Hepatocyte (in vitro differentiated cells): ENCODE measurements at regions not wholly inside any gene's neighbourhood (a gene's known extent, or its start where the extent isn't known, plus 50 kb on each side); places are given as distances from the start of the nearest gene placed in this dataset.

Experiments
- DNase-seq: peaks from one replicate; pipeline ENCODE4 v3.0.0-alpha.2; 2016; ENCODE audit warnings: low spot score
- H2AFZ ChIP-seq: fragments of 200-600 bp; sonication (generic); 2 replicates; pipeline ENCODE4 v1.6.0; 2016; ENCODE audit warnings: antibody characterized with exemption, mild to moderate bottlenecking
- H3K27ac ChIP-seq: fragments of 200-600 bp; sonication (generic); 2 replicates; pipeline ENCODE4 v1.5.1; 2016; ENCODE audit warnings: mild to moderate bottlenecking
- H3K27me3 ChIP-seq: fragments of 200-600 bp; sonication (generic); 2 replicates; pipeline ENCODE4 v1.6.1; 2016
- H3K36me3 ChIP-seq: fragments of 200-600 bp; sonication (generic); replicated peaks from 2 replicates; pipeline ENCODE4 v1.5.1; 2016; ENCODE audit warnings: low read depth; ENCODE audit not compliant: insufficient read depth
- H3K4me1 ChIP-seq: fragments of 200-600 bp; sonication (generic); 2 replicates; pipeline ENCODE4 v1.5.1; 2016; ENCODE audit warnings: mild to moderate bottlenecking, moderate library complexity; ENCODE audit not compliant: insufficient read depth
- H3K4me2 ChIP-seq: fragments of 200-600 bp; sonication (generic); 2 replicates; pipeline ENCODE4 v1.6.0; 2016
- H3K4me3 ChIP-seq: fragments of 200-600 bp; sonication (generic); 2 replicates; pipeline ENCODE4 v1.5.1; 2016; ENCODE audit warnings: mild to moderate bottlenecking
- H3K79me2 ChIP-seq: fragments of 200-600 bp; sonication (generic); 2 replicates; pipeline ENCODE4 v1.6.0; 2017; ENCODE audit warnings: mild to moderate bottlenecking
- H3K9me2 ChIP-seq: fragments of 200-600 bp; sonication (generic); replicated peaks from 2 replicates; pipeline ENCODE4 v1.6.0; 2017; ENCODE audit warnings: mild to moderate bottlenecking; ENCODE audit not compliant: insufficient read depth
- H3K9me3 ChIP-seq: fragments of 200-600 bp; sonication (generic); 2 replicates; pipeline ENCODE4 v1.5.1; 2016; ENCODE audit warnings: low read depth, mild to moderate bottlenecking
- H4K20me1 ChIP-seq: fragments of 200-600 bp; sonication (generic); 2 replicates; pipeline ENCODE4 v1.6.0; 2016; ENCODE audit warnings: mild to moderate bottlenecking; ENCODE audit not compliant: insufficient read depth, poor library complexity, severe bottlenecking
- EZH2 ChIP-seq: fragments of 200-600 bp; sonication (generic); IDR thresholded peaks from 2 replicates; pipeline ENCODE4 v1.6.1; 2016; ENCODE audit warnings: antibody characterized with exemption, mild to moderate bottlenecking, borderline replicate concordance
- EZH2phosphoT487 ChIP-seq: fragments of 200-600 bp; sonication (generic); IDR thresholded peaks from one replicate; pipeline ENCODE4 v1.6.1; 2018; ENCODE audit warnings: antibody characterized with exemption, mild to moderate bottlenecking, low read depth, moderate library complexity; ENCODE audit not compliant: unreplicated experiment, severe bottlenecking
- WGBS: methylation state at CpG from one replicate; pipeline ENCODE4 v1.1.6; 2016; ENCODE audit warnings: low lambda C conversion rate; ENCODE audit errors: missing lambda C conversion rate; 5-methylcytosine and 5-hydroxymethylcytosine counted together
- TF ChIP-seq, protein P1 (sequence below): fragments of 200-600 bp; sonication (generic); IDR thresholded peaks from 2 replicates; pipeline ENCODE4 v1.5.1; 2016; ENCODE audit warnings: antibody characterized with exemption, mild to moderate bottlenecking; ENCODE audit not compliant: poor library complexity

DNA sequence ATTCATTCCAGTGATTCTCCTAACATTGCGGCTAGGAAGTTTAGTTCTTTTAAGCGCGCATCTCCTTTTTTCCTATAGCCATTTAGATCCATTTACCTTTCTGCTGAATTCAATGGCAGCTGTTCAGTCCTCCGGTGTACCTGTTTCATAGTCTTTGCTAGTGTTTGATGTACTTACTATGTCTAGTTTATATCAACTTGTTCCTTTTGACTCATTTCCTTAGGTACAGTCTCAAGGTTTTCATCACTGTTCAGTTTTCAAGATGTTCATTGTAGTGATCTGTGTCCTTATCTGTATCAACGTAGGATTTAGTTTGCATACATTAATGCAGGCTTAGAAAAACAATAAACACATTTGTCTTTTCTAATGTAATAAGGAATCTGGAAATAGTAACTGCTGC is 59.0 kb upstream of the MBNL1 start:
- H3K4me1 ChIP-seq: no peaks in the 10 kb centered on the region
- no peaks in the 10 kb centered on the region for H3K79me2 ChIP-seq
- 77% methylated on average over 5 of the region's 5 CpGs for WGBS
- no peak overlapping the region for H2AFZ ChIP-seq
- H3K9me3 ChIP-seq: no peaks in the 10 kb centered on the region
- no peaks in the 10 kb centered on the region for H4K20me1 ChIP-seq
- no peaks in the 10 kb centered on the region for H3K27me3 ChIP-seq
- H3K4me2 ChIP-seq: no peak overlapping the region
- H3K36me3 ChIP-seq: no peaks in the 10 kb centered on the region
- H3K9me2 ChIP-seq: no peaks in the 10 kb centered on the region
- H3K4me3 ChIP-seq: no peak overlapping the region
- DNase-seq: no peak
- TF ChIP-seq EZH2 (no peak), EZH2phosphoT487 (no peak)
- TF ChIP-seq, protein P1, sequence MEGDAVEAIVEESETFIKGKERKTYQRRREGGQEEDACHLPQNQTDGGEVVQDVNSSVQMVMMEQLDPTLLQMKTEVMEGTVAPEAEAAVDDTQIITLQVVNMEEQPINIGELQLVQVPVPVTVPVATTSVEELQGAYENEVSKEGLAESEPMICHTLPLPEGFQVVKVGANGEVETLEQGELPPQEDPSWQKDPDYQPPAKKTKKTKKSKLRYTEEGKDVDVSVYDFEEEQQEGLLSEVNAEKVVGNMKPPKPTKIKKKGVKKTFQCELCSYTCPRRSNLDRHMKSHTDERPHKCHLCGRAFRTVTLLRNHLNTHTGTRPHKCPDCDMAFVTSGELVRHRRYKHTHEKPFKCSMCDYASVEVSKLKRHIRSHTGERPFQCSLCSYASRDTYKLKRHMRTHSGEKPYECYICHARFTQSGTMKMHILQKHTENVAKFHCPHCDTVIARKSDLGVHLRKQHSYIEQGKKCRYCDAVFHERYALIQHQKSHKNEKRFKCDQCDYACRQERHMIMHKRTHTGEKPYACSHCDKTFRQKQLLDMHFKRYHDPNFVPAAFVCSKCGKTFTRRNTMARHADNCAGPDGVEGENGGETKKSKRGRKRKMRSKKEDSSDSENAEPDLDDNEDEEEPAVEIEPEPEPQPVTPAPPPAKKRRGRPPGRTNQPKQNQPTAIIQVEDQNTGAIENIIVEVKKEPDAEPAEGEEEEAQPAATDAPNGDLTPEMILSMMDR: no peak
- H3K27ac ChIP-seq: no peak overlapping the region

DNA sequence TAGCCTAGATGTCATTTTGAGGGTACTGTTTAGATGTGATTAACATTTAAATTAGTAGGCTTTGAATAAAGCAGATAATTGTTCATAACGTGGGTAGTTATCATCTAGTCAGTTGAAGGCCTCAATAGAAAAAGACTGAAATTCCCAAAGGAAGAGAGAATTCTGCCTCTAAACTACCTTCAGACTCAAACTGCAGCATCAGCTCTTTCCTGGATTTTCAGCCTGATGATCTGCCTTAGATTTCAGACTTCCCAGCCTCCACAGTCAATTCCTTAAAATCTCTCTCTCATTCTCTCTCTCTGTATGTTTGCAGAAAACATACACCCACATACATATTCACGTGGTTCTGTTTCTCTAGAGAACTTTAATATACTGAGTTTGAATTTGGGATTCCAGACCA is 58.0 kb upstream of the MBNL1 start:
- Histone ChIP-seq H3K9me3 (no peaks in the 10 kb centered on the region), H3K36me3 (no peaks in the 10 kb centered on the region), H4K20me1 (no peaks in the 10 kb centered on the region), H3K27ac (no peak overlapping the region), H3K27me3 (no peaks in the 10 kb centered on the region), H3K79me2 (no peaks in the 10 kb centered on the region), H3K4me3 (no peak overlapping the region), H3K4me1 (no peaks in the 10 kb centered on the region), H3K9me2 (no peaks in the 10 kb centered on the region), H2AFZ (no peak overlapping the region), H3K4me2 (no peak overlapping the region)
- DNase-seq: no peak
- WGBS: 86% methylated on average over 2 of the region's 2 CpGs
- no peak for TF ChIP-seq EZH2phosphoT487

DNA sequence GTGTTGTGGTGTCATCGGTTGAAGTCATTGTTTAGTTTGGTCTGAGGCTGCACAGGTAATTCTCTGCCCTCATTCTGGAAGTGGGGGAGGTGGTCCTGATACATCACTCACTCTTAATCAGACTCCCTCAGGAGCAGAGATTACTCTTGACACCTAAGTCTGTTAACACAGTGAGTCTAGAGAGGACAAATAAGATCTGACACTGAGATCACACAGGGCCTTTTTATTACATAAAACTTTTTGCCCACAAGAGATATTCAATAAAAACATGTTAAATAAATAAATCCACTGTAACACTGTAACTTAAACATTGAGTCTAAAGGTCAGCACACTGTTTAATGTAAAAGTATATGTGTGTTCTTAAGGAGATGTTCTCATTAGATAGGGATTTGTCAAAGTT is 57.1 kb upstream of the MBNL1 start:
- no peak for DNase-seq
- WGBS: 76% methylated on average over 1 of the region's 1 CpG
- TF ChIP-seq EZH2 (no peak), EZH2phosphoT487 (no peak)
- TF ChIP-seq, protein P1: no peak
- Histone ChIP-seq H2AFZ (no peak overlapping the region), H3K79me2 (no peaks in the 10 kb centered on the region), H3K4me1 (no peaks in the 10 kb centered on the region), H3K27me3 (no peaks in the 10 kb centered on the region), H3K9me2 (no peaks in the 10 kb centered on the region), H3K36me3 (no peaks in the 10 kb centered on the region), H4K20me1 (no peaks in the 10 kb centered on the region), H3K4me3 (no peak overlapping the region), H3K27ac (no peak overlapping the region), H3K9me3 (no peaks in the 10 kb centered on the region), H3K4me2 (no peak overlapping the region)

DNA sequence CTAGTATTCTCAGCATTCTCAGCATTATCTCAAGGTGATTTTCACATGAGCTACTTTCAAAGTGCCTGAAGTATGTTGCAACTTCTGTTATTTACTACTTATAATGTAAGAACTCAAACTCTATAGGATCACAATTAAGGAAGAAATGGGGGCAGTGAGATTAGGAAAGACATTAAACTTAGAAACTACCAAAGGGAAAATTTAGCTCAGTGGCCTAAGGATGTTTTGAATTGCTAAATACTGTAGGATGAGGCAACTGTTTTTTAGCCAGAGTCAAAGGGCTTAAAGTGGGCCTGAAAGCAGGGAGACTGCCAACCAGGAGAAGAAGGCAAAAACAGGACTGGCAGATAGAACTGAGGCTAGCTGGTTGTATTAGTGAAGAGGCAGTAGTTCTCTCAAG is 55.5 kb upstream of the MBNL1 start:
- Histone ChIP-seq H3K27me3 (no peaks in the 10 kb centered on the region), H4K20me1 (no peaks in the 10 kb centered on the region), H3K9me3 (no peaks in the 10 kb centered on the region), H3K79me2 (no peaks in the 10 kb centered on the region), H3K27ac (no peak overlapping the region), H3K4me3 (no peak overlapping the region), H3K4me2 (no peak overlapping the region), H3K36me3 (no peaks in the 10 kb centered on the region), H2AFZ (no peak overlapping the region), H3K9me2 (no peaks in the 10 kb centered on the region), H3K4me1 (no peaks in the 10 kb centered on the region)
- TF ChIP-seq EZH2phosphoT487: no peak
- TF ChIP-seq, protein P1: no peak
- DNase-seq: no peak
